Vagina (tissue), 2 donors: ENCODE measurements at regions not wholly inside any gene's neighbourhood (a gene's known extent, or its start where the extent isn't known, plus 50 kb on each side); places are given as distances from the start of the nearest gene placed in this dataset.

Experiments used
- DNase-seq, 2 donors: peaks; one replicate each; pipeline ENCODE4 v3.0.0-alpha.2; 2017; ENCODE audit errors: extremely low spot score in 2 of 2
- H3K27ac ChIP-seq: fragments of 200-600 bp; sonication (generic); one replicate; pipeline ENCODE4 v1.5.1; 2019
- H3K27me3 ChIP-seq: fragments of 200-600 bp; sonication (generic); one replicate; pipeline ENCODE4 v1.5.1; 2019
- H3K36me3 ChIP-seq, 2 donors: fragments of 200-600 bp; sonication (generic); one replicate each; pipeline ENCODE4 v1.5.1; 2017 to 2019
- H3K4me1 ChIP-seq: fragments of 200-600 bp; sonication (generic); one replicate; pipeline ENCODE4 v1.5.1; 2019
- H3K4me3 ChIP-seq, 2 donors: fragments of 200-600 bp; sonication (generic); 1 replicate in 1 of 2; 2 replicates in 1 of 2; pipeline ENCODE4 v1.5.1; 2016 to 2019
- H3K9me3 ChIP-seq: fragments of 200-600 bp; sonication (generic); one replicate; pipeline ENCODE4 v1.5.1; 2019
- CTCF ChIP-seq, 3 experiments: fragments of 450-650 bp in 2 of 3; fragments of 200-600 bp in 1 of 3; sonication (generic) in 1 of 3; IDR thresholded peaks; one replicate each; pipeline ENCODE4 v1.5.1; 2017 to 2019; ENCODE audit warnings: antibody characterized with exemption in 3 of 3, mild to moderate bottlenecking in 2 of 3, moderate library complexity in 2 of 3
- POLR2A ChIP-seq, 2 donors: fragments of 450-650 bp; IDR thresholded peaks; one replicate each; pipeline ENCODE4 v1.6.1; 2017; ENCODE audit warnings: antibody characterized with exemption in 2 of 2, mild to moderate bottlenecking in 2 of 2, moderate library complexity in 2 of 2
- POLR2AphosphoS5 ChIP-seq, 2 donors: sonication (generic); formaldehyde crosslinking; IDR thresholded peaks; one replicate each; pipeline ENCODE4 v1.9.0; 2017; ENCODE audit warnings: antibody characterized with exemption in 2 of 2, mild to moderate bottlenecking in 2 of 2, low read depth in 1 of 2; ENCODE audit not compliant: insufficient read depth in 1 of 2
- intact Hi-C: fragments of 100-400 bp; cut with DNase I; formaldehyde crosslinking; loops from one replicate; pipeline ENCODE4 v1.15.1; 2023

- Histone ChIP-seq H3K4me3 (no peak overlapping the region), H3K4me1 (no peaks in the 10 kb centered on the region), H3K27ac (no peak overlapping the region), H3K36me3 (no peaks in the 10 kb centered on the region), H3K27me3 (no peaks in the 10 kb centered on the region), H3K9me3 (no peaks in the 10 kb centered on the region)
- TF ChIP-seq POLR2AphosphoS5 (IDR thresholded peaks at IDR 0.05; ENCODE audit: insufficient read depth in 1 of 2, low read depth in 1 of 2) (no peak), POLR2A (IDR thresholded peaks at IDR 0.05) (no peak), CTCF (IDR thresholded peaks at IDR 0.05) (no peak)
- intact Hi-C loops: no loop called here
- DNase-seq: no peak
Measured at GRCh38 chr2:15006667-15007066, 374.1 kb downstream of the LRATD1 start.

GRCh38 chr2:15009681-15010080 is 377.2 kb downstream of the LRATD1 start:
- Histone ChIP-seq H3K4me3 (no peak overlapping the region), H3K36me3 (no peaks in the 10 kb centered on the region), H3K27me3 (no peaks in the 10 kb centered on the region), H3K9me3 (peaks cover 5% of the 10 kb centered on the region), H3K4me1 (no peaks in the 10 kb centered on the region), H3K27ac (no peak overlapping the region)
- intact Hi-C loops: no loop called here
- TF ChIP-seq POLR2AphosphoS5 (IDR thresholded peaks at IDR 0.05; ENCODE audit: insufficient read depth in 1 of 2, low read depth in 1 of 2) (no peak), POLR2A (IDR thresholded peaks at IDR 0.05) (no peak), CTCF (IDR thresholded peaks at IDR 0.05) (no peak)
- no peak for DNase-seq

GRCh38 chr2:15010346-15010745 is 377.8 kb downstream of the LRATD1 start:
- no peak for TF ChIP-seq POLR2AphosphoS5 (IDR thresholded peaks at IDR 0.05; ENCODE audit: insufficient read depth in 1 of 2, low read depth in 1 of 2)
- TF ChIP-seq CTCF (IDR thresholded peaks at IDR 0.05): no peak
- TF ChIP-seq POLR2A (IDR thresholded peaks at IDR 0.05): no peak
- Histone ChIP-seq H3K27me3 (no peaks in the 10 kb centered on the region), H3K27ac (no peak overlapping the region), H3K4me1 (no peaks in the 10 kb centered on the region), H3K9me3 (peaks cover 5% of the 10 kb centered on the region), H3K4me3 (no peak overlapping the region), H3K36me3 (no peaks in the 10 kb centered on the region)
- intact Hi-C loops: no loop called here
- no peak for DNase-seq

GRCh38 chr2:15018814-15019213 is 386.3 kb downstream of the LRATD1 start:
- TF ChIP-seq POLR2A (IDR thresholded peaks at IDR 0.05) (no peak), CTCF (IDR thresholded peaks at IDR 0.05) (no peak), POLR2AphosphoS5 (IDR thresholded peaks at IDR 0.05; ENCODE audit: insufficient read depth in 1 of 2, low read depth in 1 of 2) (no peak)
- Histone ChIP-seq H3K27me3 (no peaks in the 10 kb centered on the region), H3K27ac (no peak overlapping the region), H3K4me1 (no peaks in the 10 kb centered on the region), H3K9me3 (no peaks in the 10 kb centered on the region), H3K36me3 (no peaks in the 10 kb centered on the region), H3K4me3 (no peak overlapping the region)
- intact Hi-C loops: no loop called here
- no peak for DNase-seq

- Histone ChIP-seq H3K4me1 (no peaks in the 10 kb centered on the region), H3K36me3 (no peaks in the 10 kb centered on the region), H3K9me3 (no peaks in the 10 kb centered on the region), H3K27me3 (no peaks in the 10 kb centered on the region), H3K4me3 (no peak overlapping the region), H3K27ac (no peak overlapping the region)
- DNase-seq: no peak
- TF ChIP-seq CTCF (IDR thresholded peaks at IDR 0.05): no peak
- TF ChIP-seq POLR2AphosphoS5 (IDR thresholded peaks at IDR 0.05; ENCODE audit: insufficient read depth in 1 of 2, low read depth in 1 of 2): no peak
- no peak for TF ChIP-seq POLR2A (IDR thresholded peaks at IDR 0.05)
- intact Hi-C loops: no loop called here
Measured at GRCh38 chr2:15023221-15023620, 390.7 kb downstream of the LRATD1 start.
